PFSK-1 (cell line): ENCODE measurements at regions not wholly inside any gene's neighbourhood (a gene's known extent, or its start where the extent isn't known, plus 50 kb on each side); places are given as distances from the start of the nearest gene placed in this dataset.

Source experiments
- FOXP2 ChIP-seq: optimal IDR thresholded peaks from 2 replicates; pipeline ENCODE3; 2011; ENCODE audit warnings: borderline replicate concordance, control low read depth, inconsistent platforms; ENCODE audit not compliant: insufficient read depth; ENCODE audit errors: extremely low read length, extremely low read depth
- POLR2AphosphoS5 ChIP-seq: IDR thresholded peaks from 2 replicates; pipeline ENCODE4 v1.6.1; 2012; ENCODE audit warnings: low read depth, mild to moderate bottlenecking, control low read depth, low read length, moderate library complexity
- REST ChIP-seq, 2 experiments: IDR thresholded peaks; 2 replicates each; pipeline versions ENCODE4 v1.6.1 to v1.8.0; 2011 to 2012; ENCODE audit warnings: low read depth in 2 of 2, low read length in 2 of 2, control low read depth in 1 of 2, inconsistent platforms in 1 of 2, mild to moderate bottlenecking in 1 of 2, moderate library complexity in 1 of 2; ENCODE audit not compliant: insufficient read depth in 1 of 2
- SIN3A ChIP-seq: IDR thresholded peaks from 2 replicates; pipeline ENCODE4 v1.6.1; 2012; ENCODE audit warnings: mild to moderate bottlenecking, low read length, moderate library complexity, borderline replicate concordance; ENCODE audit not compliant: insufficient read depth
- TAF1 ChIP-seq: IDR thresholded peaks from 2 replicates; pipeline ENCODE4 v1.6.1; 2012; ENCODE audit warnings: low read length, control low read depth, borderline replicate concordance; ENCODE audit not compliant: insufficient read depth

GRCh38 chr2:58483307-58483706 lies 242.2 kb upstream of the FANCL start:
- no peak for TF ChIP-seq TAF1
- no peak for TF ChIP-seq POLR2AphosphoS5
- no peak for TF ChIP-seq SIN3A
- TF ChIP-seq REST (IDR thresholded peaks at IDR 0.05; ENCODE audit: insufficient read depth in 1 of 2, low read depth in 2 of 2, low read length in 2 of 2), result no peak
- TF ChIP-seq FOXP2, result no peak

- no peak for TF ChIP-seq TAF1
- no peak for TF ChIP-seq FOXP2
Measured at GRCh38 chr2:58481670-58482069, 240.5 kb upstream of the FANCL start.

GRCh38 chr2:58480141-58480540 lies 239.0 kb upstream of the FANCL start:
- TF ChIP-seq TAF1 (no peak), SIN3A (no peak), REST (IDR thresholded peaks at IDR 0.05; ENCODE audit: insufficient read depth in 1 of 2, low read depth in 2 of 2, low read length in 2 of 2) (no peak), FOXP2 (no peak), POLR2AphosphoS5 (no peak)

GRCh38 chr2:58479535-58480140 lies 238.5 kb upstream of the FANCL start:
- TF ChIP-seq TAF1, result no peak
- TF ChIP-seq SIN3A, result no peak
- no peak for TF ChIP-seq REST (IDR thresholded peaks at IDR 0.05; ENCODE audit: insufficient read depth in 1 of 2, low read depth in 2 of 2, low read length in 2 of 2)
- TF ChIP-seq FOXP2, result no peak
- no peak for TF ChIP-seq POLR2AphosphoS5

- TF ChIP-seq SIN3A (no peak), REST (IDR thresholded peaks at IDR 0.05; ENCODE audit: insufficient read depth in 1 of 2, low read depth in 2 of 2, low read length in 2 of 2) (no peak), FOXP2 (no peak), TAF1 (no peak), POLR2AphosphoS5 (no peak)
Measured at GRCh38 chr2:58476556-58476955, 235.4 kb upstream of the FANCL start.
